ENCODE measurements at regions not wholly inside any gene's neighbourhood (a gene's known extent, or its start where the extent isn't known, plus 50 kb on each side); places are given as distances from the start of the nearest gene placed in this dataset.

DNA sequence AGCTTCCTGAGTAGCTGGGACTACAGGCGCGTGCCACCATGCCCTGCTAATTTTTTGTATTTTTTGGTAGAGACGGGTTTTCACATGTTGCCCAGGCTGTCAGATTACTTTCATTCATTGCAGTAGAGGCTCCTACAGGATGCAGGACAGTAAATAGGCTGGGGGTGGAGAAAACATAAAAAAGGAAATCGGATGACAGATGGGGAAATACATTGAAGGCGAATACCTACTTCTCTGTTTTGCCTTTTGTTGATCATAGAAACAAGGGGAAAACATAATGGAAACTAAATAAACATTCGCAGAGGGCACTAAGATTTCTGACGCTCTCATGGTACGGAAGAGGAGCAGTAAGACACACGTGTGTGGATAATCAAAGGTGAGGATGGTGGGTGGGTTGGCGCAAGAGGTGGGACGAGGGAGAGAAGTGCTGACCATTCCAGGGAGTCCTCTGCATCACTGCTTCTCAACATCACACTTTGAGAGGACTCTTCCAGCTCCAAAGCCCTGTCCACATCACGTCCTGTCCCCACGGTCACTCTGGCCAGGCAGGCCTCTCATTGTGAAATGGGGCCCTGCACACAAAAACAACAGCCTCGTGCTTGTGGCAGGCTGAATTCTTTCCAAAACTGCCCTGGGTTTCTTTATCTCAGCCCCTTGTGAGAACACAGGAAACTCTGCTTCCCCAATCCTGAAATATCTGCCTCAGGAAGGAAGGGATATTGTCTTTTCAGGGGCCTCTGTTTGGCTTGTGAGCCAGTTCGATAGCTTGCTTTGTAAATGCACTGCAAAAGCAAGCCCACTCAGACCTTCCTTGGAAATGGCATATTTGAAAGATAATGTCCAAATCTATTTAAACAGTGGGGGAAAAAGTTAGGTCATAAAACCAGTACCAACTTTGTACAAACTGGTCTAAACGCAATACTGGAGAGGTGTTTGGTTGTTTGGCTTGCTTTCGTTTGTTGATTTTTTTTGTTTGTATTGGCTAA lies 188.5 kb downstream of the FOXO1 start:
- DNase-seq (ENCODE audit: low read depth, low spot score), result no peak
- TF ChIP-seq, protein P1, sequence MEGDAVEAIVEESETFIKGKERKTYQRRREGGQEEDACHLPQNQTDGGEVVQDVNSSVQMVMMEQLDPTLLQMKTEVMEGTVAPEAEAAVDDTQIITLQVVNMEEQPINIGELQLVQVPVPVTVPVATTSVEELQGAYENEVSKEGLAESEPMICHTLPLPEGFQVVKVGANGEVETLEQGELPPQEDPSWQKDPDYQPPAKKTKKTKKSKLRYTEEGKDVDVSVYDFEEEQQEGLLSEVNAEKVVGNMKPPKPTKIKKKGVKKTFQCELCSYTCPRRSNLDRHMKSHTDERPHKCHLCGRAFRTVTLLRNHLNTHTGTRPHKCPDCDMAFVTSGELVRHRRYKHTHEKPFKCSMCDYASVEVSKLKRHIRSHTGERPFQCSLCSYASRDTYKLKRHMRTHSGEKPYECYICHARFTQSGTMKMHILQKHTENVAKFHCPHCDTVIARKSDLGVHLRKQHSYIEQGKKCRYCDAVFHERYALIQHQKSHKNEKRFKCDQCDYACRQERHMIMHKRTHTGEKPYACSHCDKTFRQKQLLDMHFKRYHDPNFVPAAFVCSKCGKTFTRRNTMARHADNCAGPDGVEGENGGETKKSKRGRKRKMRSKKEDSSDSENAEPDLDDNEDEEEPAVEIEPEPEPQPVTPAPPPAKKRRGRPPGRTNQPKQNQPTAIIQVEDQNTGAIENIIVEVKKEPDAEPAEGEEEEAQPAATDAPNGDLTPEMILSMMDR (IDR thresholded peaks at IDR 0.05; ENCODE audit: low read depth, low read length), result no peak
- no peaks in the 10 kb centered on the region for H3K27me3 ChIP-seq (ENCODE audit: control insufficient read depth, insufficient read depth, low read length)
- ChIA-PET CTCF (no interaction called here), POLR2A (no interaction called here)
- H3K27ac ChIP-seq (ENCODE audit: low read depth, low read length), result no peak overlapping the region
- no peak overlapping the region for H3K4me3 ChIP-seq (ENCODE audit: low read depth, low read length)
- no peaks in the 10 kb centered on the region; the same call in 1 of the 2 replicates for H3K9me3 ChIP-seq (ENCODE audit: control insufficient read depth, insufficient read depth, low read length)

GRCh38 chr13:40478775-40479174 lies 187.7 kb downstream of the FOXO1 start:
- no peak overlapping the region for H3K27ac ChIP-seq (ENCODE audit: low read depth, low read length)

GRCh38 chr13:40479196-40479845 lies 187.1 kb downstream of the FOXO1 start:
- ChIA-PET CTCF (interaction anchor here (0.6 kb wide), 1 partner anchor 749 kb away, joined by 3 read pairs; no protein-coding TSS in a partner anchor), POLR2A (no interaction called here)
- TF ChIP-seq, protein P1 (IDR thresholded peaks at IDR 0.05; ENCODE audit: low read depth, low read length), result no peak
- no peak overlapping the region for H3K4me3 ChIP-seq (ENCODE audit: low read depth, low read length)
- DNase-seq (ENCODE audit: low read depth, low spot score), result no peak
- H3K27ac ChIP-seq (ENCODE audit: low read depth, low read length), result no peak overlapping the region
- H3K9me3 ChIP-seq (ENCODE audit: control insufficient read depth, insufficient read depth, low read length), result no peaks in the 10 kb centered on the region; the same call in 1 of the 2 replicates
- H3K27me3 ChIP-seq (ENCODE audit: control insufficient read depth, insufficient read depth, low read length), result no peaks in the 10 kb centered on the region

More at GRCh38 chr13:40478775-40479174, 187.7 kb downstream of the FOXO1 start:
- ChIA-PET POLR2A (no interaction called here), CTCF (no interaction called here)
- TF ChIP-seq, protein P1 (IDR thresholded peaks at IDR 0.05; ENCODE audit: low read depth, low read length), result no peak
- H3K9me3 ChIP-seq (ENCODE audit: control insufficient read depth, insufficient read depth, low read length), result no peaks in the 10 kb centered on the region; the same call in 1 of the 2 replicates
- no peaks in the 10 kb centered on the region for H3K27me3 ChIP-seq (ENCODE audit: control insufficient read depth, insufficient read depth, low read length)
- H3K4me3 ChIP-seq (ENCODE audit: low read depth, low read length), result no peak overlapping the region
- DNase-seq (ENCODE audit: low read depth, low spot score), result no peak

- no peak overlapping the region for H3K4me3 ChIP-seq (ENCODE audit: low read depth, low read length)
- no peak overlapping the region for H3K27ac ChIP-seq (ENCODE audit: low read depth, low read length)
- no peaks in the 10 kb centered on the region for H3K27me3 ChIP-seq (ENCODE audit: control insufficient read depth, insufficient read depth, low read length)
- ChIA-PET CTCF (interaction anchor here (0.6 kb wide), 1 partner anchor 750 kb away, joined by 3 read pairs; no protein-coding TSS in a partner anchor), POLR2A (no interaction called here)
- no peak for DNase-seq (ENCODE audit: low read depth, low spot score)
- TF ChIP-seq, protein P1 (IDR thresholded peaks at IDR 0.05; ENCODE audit: low read depth, low read length), result no peak
- no peaks in the 10 kb centered on the region; the same call in 1 of the 2 replicates for H3K9me3 ChIP-seq (ENCODE audit: control insufficient read depth, insufficient read depth, low read length)
Measured at GRCh38 chr13:40480012-40480914, 186.2 kb downstream of the FOXO1 start.

Data from AG04450 (cell line).